HG02798 (cell line): ENCODE measurements at regions not wholly inside any gene's neighbourhood (a gene's known extent, or its start where the extent isn't known, plus 50 kb on each side); places are given as distances from the start of the nearest gene placed in this dataset.

ENCODE experiments used
- ATAC-seq: cut with Tn5 transposase; IDR thresholded peaks from one replicate; pipeline ENCODE4 v1.9.1; 2021; ENCODE audit warnings: mild to moderate bottlenecking; ENCODE audit not compliant: unreplicated experiment, poor library complexity

DNA sequence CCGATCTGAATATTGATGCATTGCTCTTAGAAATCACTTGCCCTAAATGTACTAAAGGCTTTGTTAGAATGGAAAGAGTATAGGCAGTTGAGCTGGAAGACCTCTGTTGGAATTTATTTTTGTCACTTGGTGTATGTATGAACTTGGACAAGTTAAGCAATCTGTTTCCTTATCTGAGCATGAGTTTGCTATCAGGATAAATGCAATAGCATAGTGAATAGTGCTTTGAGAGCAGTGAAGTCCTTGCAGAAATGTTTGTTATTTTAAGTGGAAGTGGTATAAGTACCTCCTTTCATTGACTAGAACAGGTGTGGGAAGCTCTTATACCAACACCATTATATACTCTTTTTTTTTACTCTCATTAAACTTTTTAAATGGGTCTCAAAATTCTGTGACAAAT lies 146.4 kb upstream of the ONECUT1 start:
- no peak for ATAC-seq

DNA sequence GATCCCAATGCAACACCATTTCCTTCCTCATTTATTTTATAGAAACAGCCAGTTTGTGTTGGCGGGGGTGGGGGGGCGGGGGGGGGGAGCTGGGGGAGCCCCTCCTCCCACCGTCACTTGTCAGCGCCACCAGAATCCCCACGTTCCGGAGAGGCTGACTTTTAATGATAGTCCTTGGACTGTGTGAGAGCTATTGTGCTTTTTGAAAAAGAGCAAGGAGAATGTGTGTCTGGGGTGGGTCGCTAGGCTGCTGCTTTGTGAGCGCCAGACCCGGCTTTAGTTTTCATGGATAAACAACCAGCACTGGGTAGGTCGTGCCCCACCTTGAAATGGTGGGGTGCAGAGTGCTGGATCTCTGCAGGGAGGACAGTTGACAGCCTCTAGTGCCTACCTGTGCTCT lies 135.0 kb upstream of the ONECUT1 start:
- ATAC-seq: no peak

DNA sequence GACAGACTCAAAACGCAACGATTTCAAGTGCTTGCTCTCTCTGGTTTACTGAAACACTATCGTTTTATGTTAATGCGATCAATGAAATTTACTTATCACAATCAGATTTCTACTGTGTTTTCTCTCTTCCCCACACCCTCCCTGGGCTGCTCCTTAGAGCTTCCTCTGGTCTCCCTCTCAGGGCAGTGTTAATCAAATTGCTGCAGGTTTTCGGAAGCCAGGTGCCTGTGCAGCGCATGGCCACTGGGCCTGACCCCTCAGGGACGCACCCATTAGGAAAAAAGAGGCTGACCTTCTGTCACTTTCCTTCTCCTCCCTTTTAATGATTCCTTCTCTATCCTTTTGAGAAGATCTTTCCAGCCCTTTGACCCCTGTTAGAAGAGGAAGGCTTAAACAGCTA lies 134.5 kb upstream of the ONECUT1 start:
- no peak for ATAC-seq

DNA sequence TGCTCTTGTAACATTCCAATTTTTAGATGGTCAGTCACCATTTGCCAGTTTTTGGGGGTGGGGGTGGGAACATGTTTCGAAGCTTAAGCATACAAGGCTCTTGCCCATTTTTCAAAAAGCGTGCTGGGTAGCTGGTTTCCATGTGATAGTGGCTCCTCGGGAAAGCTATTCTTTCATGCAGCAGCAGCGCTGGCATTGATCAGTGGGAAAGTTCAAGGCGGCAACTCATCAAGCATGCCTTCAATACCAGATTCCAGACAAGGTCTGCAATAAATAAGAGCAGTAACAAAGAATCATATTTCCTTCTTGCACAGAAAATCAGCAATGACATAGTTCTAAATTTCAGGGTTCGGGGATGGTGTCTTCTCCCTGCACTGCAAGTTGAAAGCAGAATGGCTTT lies 133.5 kb upstream of the ONECUT1 start:
- no peak for ATAC-seq

DNA sequence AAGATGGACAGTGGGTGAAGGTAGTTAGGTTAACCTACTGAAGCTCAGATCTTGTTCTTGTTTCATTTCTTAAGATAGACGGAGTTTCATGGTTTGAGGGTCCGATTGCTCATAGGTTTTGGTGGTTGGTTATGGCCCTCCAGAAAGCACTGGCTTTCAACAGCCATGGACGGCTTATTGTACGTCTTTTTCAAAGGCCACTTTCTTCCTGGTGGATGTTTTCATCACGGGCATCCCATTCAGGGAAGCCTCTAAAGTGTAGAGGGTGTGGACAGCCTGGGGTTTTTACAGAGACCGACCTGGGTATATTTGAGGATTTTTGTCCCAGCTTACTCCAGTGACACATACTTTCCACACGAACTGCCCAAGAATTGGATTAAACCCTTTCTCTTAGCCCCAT lies 132.7 kb upstream of the ONECUT1 start:
- no peak for ATAC-seq

DNA sequence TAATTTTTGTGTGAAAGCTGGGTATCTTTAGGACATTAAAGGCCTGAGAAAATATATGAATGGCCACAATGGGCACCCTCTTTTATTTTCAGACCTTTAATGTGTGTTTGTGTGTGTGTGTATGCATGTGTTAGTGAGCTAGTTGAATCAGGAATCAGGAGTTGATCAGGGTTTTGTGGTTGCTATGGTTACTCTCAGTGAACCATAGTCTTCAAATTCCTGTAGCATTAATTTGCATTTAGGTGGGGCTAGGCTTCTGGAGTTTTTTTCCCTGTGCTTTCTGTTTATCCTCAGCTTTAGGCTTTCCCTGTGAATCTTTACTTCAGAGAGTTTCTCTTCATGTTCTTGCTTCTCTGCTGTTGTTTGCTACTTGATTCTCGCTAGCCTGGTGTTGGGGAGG lies 122.0 kb upstream of the ONECUT1 start:
- no peak for ATAC-seq

DNA sequence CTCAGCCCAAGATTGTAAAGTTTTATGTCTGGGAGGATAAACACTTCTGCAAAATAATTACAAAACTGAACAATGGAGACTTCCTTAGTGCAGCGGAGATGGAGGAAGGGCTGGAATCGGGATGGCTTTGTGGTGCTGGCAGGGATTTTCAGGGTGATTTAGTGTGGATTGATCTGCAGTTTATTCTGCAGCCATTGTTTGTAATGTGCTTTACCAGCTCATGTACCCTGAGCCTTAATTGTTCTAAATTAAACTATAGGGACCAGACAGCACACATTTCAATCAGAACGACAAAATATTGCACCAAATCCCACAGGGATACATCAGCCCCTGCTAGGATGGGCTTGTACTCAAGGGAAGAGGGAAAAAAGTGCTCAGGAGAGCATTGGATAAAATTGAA lies 103.2 kb upstream of the ONECUT1 start:
- no peak for ATAC-seq

DNA sequence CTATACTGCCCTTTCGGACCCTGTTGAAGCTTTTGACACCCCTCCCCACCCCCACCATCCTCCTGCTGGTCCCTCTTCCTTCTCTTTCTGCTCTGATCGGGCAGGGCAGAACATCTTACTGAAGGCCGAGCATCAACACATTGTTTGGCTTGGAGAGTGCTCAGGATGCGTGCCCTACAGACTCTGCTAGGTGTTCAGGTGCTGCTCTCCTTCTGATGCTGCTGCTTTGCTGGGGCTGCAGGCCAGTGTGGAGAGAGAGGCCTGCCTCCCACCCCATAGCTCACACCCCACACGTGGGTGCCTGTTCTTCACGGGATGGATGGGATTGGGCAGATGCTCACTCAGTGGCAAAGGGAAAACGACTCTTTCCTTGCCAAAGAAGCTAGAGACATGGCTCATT lies 89.8 kb upstream of the ONECUT1 start:
- ATAC-seq: no peak

DNA sequence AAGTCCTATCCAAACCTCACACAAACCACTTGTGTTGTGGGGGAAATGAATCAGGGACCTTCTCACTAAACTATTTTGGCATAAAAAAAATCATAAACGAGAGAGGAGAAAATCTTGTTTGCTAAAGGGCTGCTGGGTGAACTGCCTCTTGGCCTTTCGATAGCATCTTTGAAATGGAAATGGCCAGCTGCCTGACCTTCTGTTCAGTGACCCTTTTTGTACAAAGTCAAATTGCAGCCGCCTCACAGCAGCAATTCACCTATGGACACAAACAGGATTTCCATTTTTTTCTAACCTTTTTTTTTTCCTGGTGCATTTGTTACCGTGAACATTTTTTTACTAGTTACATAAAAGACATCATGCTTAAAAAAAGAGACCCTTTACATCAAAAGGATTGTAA lies 89.0 kb upstream of the ONECUT1 start:
- no peak for ATAC-seq

DNA sequence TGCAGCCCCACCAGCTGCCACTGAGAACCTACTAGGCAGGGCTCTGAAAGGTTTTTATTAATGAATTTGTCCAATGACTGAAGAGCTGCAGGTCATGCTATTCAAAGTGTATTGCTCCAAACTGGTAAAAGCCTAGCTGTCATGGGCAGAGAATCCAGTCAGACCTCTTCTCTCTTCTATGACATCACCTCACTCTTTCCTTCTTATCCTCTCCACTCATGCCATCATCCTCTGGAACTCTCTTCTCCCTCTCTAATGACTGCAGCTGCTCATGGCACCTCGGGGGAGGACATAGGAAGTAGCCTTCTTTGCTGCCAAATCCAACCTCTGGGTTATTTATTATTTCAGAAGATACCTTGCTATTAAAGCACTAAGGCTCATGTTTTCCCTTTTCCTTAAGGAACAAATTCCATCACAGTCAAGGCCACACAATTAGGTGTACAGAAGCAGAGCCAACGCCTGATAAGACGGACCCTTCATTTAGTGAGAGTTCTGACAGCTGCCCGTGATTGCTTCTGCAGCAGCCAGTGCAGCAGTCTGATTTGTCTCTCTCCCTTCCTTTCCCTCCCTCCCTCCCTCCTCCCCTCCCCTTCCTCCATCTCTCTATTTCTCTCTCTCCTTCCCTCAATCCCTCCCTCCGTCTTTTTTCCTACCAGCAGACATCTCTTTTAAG lies 87.0 kb upstream of the ONECUT1 start:
- no peak for ATAC-seq

DNA sequence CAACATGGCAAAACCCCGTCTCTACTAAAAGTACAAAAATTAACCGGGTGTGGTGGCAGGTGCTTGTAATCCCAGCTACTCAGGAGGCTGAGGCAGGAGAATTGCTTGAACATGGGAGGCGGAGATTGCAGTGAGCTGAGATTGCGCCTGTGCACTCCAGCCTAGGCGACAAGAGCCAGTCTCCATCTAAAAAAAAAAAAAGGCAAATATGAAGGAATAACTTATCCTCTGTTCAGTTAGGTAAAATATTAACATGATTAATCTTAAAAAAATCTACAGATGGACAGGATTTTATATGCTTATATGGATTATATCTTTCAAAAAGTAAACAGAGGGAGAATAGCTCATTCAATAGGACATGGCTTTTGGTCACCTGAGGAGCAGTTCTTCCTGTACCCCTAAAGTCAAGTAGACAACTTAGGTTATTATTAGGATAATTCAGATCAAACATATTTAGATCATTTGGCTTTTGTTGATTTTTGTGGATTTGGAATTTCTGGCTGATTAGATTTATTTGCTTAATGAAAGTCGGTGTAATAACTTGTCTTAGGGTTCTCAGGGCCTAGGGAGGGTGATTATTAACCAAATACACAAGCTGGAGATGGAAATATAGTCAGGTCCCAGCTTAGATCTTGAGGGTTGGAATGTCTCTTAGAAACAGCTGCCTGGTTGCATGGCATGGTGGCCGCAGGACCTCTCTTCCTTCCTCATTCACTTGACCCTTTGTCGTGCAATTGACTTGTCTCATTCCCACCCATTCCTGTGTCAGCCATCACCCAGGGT lies 82.1 kb upstream of the ONECUT1 start:
- no peak for ATAC-seq

DNA sequence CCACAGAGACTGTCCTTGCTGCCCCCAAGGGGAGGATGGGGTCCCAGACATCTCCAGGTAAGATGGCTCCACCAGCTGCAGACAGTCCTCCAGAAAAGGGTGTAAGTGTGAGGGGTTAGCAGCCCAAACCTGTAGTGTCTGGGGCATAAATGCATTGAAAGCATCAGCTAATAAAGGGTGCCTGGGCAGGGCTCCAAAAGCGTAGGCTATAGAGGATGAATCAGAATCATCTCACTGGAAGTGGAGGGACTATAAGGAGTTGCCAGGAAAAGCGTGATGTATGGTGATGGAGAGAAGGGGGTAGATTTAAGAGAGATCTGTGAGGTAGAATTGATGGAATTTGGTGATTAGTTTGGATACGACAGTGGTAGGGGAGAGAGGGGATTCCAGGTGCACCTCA lies 79.9 kb upstream of the ONECUT1 start:
- ATAC-seq: no peak

DNA sequence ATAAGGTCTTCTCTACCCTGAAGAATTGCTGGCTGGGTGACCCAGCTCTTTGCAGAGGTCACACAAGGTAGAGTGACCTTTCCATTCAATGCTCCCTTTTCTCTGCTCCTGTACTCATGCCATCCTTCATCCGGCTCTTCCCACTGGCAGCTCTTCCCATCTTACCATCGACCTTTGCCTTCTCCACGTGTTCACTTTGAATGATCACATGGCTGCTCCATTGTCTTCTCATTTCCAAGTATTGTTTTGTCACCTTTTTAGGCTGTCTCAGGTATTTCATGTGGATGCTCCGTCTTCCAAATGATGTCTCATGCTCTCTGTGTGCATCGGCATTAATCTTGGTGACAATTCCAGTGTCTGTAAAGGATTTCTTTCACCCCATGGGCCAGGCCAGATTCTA lies 76.6 kb upstream of the ONECUT1 start:
- no peak for ATAC-seq

DNA sequence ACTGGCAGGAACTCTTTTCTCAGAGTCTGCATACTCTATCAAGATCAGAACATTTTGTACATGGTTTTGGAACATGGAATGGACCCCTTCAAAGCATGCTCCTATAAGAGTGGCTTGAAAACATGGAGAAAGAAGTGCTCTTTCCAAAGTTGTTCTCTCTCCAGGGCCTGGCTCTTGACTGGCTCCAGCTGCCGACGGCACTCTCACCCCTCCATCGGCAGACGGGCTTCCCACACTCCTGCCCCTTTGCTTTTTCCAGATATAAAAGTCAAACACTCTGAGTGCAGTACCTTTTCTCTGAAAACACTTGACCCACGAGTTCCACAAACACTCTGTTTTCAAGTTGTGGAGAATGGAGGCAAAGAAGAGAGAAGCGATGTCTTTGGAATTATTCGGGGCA lies 72.5 kb upstream of the ONECUT1 start:
- no peak for ATAC-seq

DNA sequence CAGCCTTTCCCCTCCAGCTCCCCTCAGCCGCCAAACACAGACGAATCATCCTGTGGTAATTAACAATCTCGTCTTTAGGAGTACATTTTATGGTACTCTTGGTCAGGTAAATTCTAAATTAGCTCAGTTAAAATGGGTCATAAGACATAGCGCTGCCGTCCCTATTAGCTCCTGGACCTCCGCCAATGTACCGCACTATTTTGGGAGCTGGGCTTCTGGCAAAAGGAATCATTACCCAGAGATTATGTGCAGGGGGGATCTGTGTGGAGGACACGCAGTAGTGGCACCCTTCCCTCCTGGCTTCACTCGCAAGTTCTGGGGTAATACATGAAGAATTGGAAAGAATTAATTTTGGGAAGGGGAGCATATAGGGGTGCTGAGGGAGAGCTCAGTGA lies 68.6 kb upstream of the ONECUT1 start:
- no peak for ATAC-seq

DNA sequence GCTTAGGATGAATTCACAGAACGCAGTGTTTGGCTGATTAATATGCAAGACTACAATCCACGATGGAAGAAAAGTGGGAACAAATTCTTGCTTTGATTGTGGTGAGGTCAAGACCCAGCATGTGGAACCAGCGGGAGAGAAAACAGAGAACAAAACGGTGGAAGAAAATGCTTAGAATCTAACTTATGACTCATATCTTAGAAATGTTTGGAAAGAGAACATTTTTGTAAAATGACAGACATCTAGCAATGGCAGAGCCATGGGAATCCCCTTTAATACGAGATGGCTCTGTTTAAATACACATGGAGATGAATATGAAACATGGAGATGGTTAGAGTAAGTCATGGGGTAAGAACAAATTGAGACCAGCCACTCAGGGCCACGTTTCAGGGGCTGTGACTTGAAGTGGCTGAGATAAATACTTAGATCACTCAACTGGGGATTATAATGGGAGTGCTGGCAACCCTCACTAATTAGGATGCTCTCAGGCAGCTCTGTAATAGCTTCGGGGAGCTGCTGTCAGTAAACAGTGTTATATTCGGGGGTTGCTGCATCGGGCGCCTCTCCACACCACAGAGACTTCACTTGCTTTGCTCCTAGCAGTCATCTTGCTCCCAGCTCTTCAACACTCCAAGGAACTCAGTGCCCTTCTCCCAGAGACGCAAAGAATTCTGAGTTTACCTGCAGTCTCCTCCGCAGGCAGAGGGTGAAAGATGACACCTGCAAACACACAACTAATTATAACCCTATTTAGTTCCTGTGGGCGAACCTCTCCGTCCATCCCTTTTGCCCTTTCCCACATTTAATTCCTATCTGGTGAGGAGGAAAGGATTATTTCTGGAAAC lies 68.0 kb upstream of the ONECUT1 start:
- ATAC-seq: no peak

DNA sequence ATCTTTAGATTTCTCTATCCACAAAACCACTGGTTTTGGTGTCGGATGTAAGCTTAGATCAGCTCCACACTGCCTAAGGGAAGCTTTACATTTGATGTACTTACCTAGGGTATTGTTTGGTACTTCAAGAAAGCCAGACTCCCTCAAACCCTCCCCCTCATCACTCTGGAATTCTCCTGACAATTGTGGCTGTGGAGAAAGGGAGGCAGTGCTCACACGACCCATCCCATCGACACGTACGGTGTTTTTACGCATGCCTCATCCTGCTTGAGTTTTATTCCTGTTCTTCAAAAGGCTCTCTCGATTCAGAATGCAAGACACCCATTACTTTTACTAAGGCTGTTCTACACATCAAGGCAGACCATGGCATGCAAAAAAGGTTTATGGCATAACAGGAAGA lies 67.3 kb upstream of the ONECUT1 start:
- ATAC-seq: no peak

DNA sequence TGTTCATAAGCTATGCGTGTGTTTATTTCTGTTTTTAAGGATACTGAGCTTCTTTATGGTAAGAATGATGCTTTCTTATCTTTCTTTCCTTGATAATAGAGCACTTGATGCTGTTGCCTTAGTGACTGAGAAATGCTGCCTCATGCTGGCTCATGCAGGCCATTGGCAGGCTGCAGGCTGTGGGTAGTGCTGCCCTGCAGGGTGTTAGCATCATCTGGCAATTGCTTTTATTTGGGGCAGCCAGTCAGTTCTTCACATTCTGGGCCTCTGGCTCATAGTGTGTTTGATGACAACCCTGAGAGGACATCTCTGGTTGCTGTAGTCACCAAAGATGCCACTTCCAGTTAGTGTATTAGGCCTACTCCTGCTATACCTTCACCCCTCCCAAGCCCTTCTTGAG lies 66.2 kb upstream of the ONECUT1 start:
- no peak for ATAC-seq

DNA sequence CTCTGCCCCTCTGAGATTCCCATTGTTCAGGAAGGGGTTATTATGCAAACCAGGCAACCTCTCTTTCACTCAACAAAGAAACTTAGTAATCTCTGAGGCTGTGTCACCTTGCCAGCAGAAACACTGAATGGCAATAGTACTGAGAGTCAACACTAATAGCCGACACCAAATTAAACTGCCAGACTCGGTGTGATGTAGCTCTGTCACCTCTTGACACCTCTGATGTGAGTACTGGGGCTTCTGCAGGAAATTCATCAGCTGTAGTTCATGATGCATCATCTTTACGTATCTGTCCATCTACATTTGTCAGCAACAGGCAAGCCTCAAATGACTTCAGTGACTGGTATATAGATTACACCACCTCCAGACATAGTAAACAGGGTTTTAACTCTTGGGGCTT lies 65.0 kb upstream of the ONECUT1 start:
- ATAC-seq: no peak

DNA sequence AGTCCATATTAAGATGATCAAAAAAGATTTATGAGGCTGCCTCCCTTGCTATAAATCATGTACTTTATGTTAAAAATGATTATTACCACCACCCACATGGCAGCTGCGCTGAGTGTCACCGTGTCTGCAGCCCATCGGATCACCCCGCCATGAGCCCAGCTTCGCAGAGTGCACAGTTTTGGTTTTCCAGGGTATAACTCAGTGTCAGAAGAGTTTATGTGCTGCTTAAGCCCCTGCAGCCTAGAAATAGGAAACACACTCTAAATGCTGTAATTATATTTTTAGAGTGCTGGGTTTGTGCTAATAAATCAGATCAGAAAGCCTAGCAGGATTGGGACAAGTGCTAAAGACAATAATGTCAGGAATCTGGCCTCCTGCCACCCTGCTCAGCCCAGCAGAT lies 54.7 kb upstream of the ONECUT1 start:
- no peak for ATAC-seq
